Liver (tissue), 8 donors: ENCODE measurements at regions not wholly inside any gene's neighbourhood (a gene's known extent, or its start where the extent isn't known, plus 50 kb on each side); places are given as distances from the start of the nearest gene placed in this dataset.

Source experiments
- DNase-seq: peaks from one replicate; pipeline ENCODE4 v3.0.0-alpha.2; 2017; ENCODE audit warnings: low spot score
- H3K27ac ChIP-seq, 2 donors: one replicate each; pipeline ENCODE4 v1.7.0; 2013; ENCODE audit warnings: inconsistent platforms in 2 of 2, low read length in 2 of 2, control low read depth in 1 of 2, low read depth in 1 of 2, mild to moderate bottlenecking in 1 of 2
- H3K27me3 ChIP-seq, 4 donors: one replicate each; pipeline versions ENCODE4 v1.6.1 to v1.7.0; 2013; ENCODE audit warnings: low read length in 3 of 4, inconsistent platforms in 1 of 4, mild to moderate bottlenecking in 1 of 4, moderate library complexity in 1 of 4; ENCODE audit not compliant: control insufficient read depth in 4 of 4, insufficient read depth in 4 of 4
- H3K36me3 ChIP-seq, 4 donors: one replicate each; pipeline versions ENCODE4 v1.6.1 to v1.7.0; 2013; ENCODE audit warnings: low read length in 3 of 4, mild to moderate bottlenecking in 3 of 4, low read depth in 1 of 4, moderate library complexity in 1 of 4; ENCODE audit not compliant: control insufficient read depth in 4 of 4, insufficient read depth in 3 of 4
- H3K4me1 ChIP-seq, 4 donors: one replicate each; pipeline versions ENCODE4 v1.6.1 to v1.7.0; 2013; ENCODE audit warnings: low read length in 3 of 4, mild to moderate bottlenecking in 3 of 4, moderate library complexity in 1 of 4; ENCODE audit not compliant: control insufficient read depth in 4 of 4, insufficient read depth in 4 of 4
- H3K4me3 ChIP-seq, 3 donors: one replicate each; pipeline versions ENCODE4 v1.6.1 to v1.7.0; 2013; ENCODE audit warnings: low read length in 3 of 3, control low read depth in 1 of 3, low read depth in 1 of 3, mild to moderate bottlenecking in 1 of 3
- H3K9ac ChIP-seq, 2 donors: one replicate each; pipeline ENCODE4 v1.7.0; 2013; ENCODE audit warnings: low read length in 2 of 2, mild to moderate bottlenecking in 2 of 2, moderate library complexity in 2 of 2, control low read depth in 1 of 2, low read depth in 1 of 2
- H3K9me3 ChIP-seq, 4 donors: one replicate each; pipeline versions ENCODE4 v1.6.1 to v1.7.0; 2013; ENCODE audit warnings: low read length in 3 of 4; ENCODE audit not compliant: control insufficient read depth in 4 of 4
- EGR1 ChIP-seq, 2 donors: IDR thresholded peaks; 2 replicates each; pipeline ENCODE4 v1.6.1; 2016 to 2018; ENCODE audit warnings: antibody characterized with exemption in 2 of 2, low read depth in 2 of 2
- FOXA1 ChIP-seq: IDR thresholded peaks from 2 replicates; pipeline ENCODE4 v1.6.1; 2016; ENCODE audit warnings: antibody characterized with exemption
- FOXA2 ChIP-seq: IDR thresholded peaks from 2 replicates; pipeline ENCODE4 v1.6.1; 2016; ENCODE audit warnings: antibody characterized with exemption
- GABPA ChIP-seq, 2 donors: IDR thresholded peaks in 1 of 2; conservative IDR thresholded peaks in 1 of 2; 2 replicates each; pipeline ENCODE4 v1.6.1; 2016; ENCODE audit warnings: antibody characterized with exemption in 2 of 2, mild to moderate bottlenecking in 1 of 2, moderate library complexity in 1 of 2
- HNF4A ChIP-seq, 2 donors: conservative IDR thresholded peaks; 2 replicates each; pipeline ENCODE4 v1.6.1; 2016; ENCODE audit warnings: antibody characterized with exemption in 2 of 2, mild to moderate bottlenecking in 2 of 2
- HNF4G ChIP-seq: IDR thresholded peaks from 2 replicates; pipeline ENCODE4 v1.6.1; 2016; ENCODE audit warnings: antibody characterized with exemption
- JUND ChIP-seq, 2 donors: IDR thresholded peaks; 2 replicates each; pipeline ENCODE4 v1.6.1; 2016; ENCODE audit warnings: antibody characterized with exemption in 2 of 2
- RAD21 ChIP-seq, 2 donors: IDR thresholded peaks; 2 replicates each; pipeline ENCODE4 v1.6.1; 2016; ENCODE audit warnings: antibody characterized with exemption in 2 of 2, mild to moderate bottlenecking in 2 of 2
- SP1 ChIP-seq: IDR thresholded peaks from 2 replicates; pipeline ENCODE4 v1.6.1; 2018; ENCODE audit warnings: antibody characterized with exemption, mild to moderate bottlenecking
- TAF1 ChIP-seq: conservative IDR thresholded peaks from 2 replicates; pipeline ENCODE4 v1.6.1; 2016; ENCODE audit warnings: antibody characterized with exemption, mild to moderate bottlenecking
- YY1 ChIP-seq: IDR thresholded peaks from 2 replicates; pipeline ENCODE4 v1.6.1; 2016; ENCODE audit warnings: antibody characterized with exemption, mild to moderate bottlenecking
- WGBS: extraction: QIAGEN DNeasy Blood & Tissue Kit; methylation state at CpG from one replicate; pipeline ENCODE4 v1.1.7; 2013; 5-methylcytosine and 5-hydroxymethylcytosine counted together
- TF ChIP-seq, protein P1 (sequence below): IDR thresholded peaks from 2 replicates; pipeline ENCODE4 v1.6.1; 2016; ENCODE audit warnings: antibody characterized with exemption
- TF ChIP-seq, protein P2 (sequence below): IDR thresholded peaks from 2 replicates; pipeline ENCODE4 v1.6.1; 2016; ENCODE audit warnings: antibody characterized with exemption
- TF ChIP-seq, protein P3 (sequence below): fragments of 150-350 bp; IDR thresholded peaks from 2 replicates; pipeline ENCODE4 v1.5.1; 2017; ENCODE audit warnings: improper control_type of control experiment, low read depth, low read length; ENCODE audit not compliant: missing input control
- donor health status: healthy.
- donor health status: healthy.
- donor health status: healthy.
- donor health status: healthy.
- donor health status: healthy.

DNA sequence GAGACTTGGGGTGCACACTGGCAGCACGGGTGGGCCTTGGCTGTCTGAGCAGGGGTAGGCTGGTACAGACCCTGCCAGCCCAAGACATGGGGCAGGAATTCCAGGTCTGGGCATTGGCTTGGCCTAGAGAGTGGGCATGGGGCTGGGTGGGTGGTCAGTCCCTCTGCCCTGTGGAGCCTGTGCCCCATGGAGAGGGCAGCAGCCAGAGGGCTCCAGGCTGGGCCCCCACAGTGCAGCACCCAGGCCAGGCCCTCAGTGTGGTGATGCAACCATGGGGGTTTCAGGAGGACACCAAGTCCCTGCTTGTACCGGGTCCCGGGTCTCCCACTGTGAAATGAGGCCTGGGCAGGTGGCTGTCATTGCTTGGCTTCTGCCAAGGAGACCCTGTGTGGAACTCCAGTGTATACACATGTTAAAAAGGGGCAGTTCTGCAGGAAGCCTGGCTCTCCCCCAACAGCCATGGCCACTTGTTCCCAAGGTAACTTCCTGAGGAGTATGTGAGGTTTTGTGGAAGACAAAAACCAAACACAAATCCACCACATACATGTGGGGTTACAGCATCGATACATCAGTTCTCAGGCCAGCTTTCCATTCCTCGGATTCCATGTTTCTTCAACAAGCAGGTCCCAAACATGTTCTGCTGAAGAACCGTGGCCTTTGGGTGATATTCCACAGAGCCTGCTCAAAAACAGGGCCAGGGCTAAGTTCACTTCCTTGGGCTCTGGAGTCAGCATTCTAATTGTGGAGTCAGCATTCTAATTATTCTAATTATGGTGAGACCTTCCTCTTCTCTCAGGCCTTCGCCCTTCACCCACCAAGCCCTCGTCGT, 77.3 kb downstream of the DACT2 start:
- DNase-seq: no peak
- no peak for TF ChIP-seq RAD21 (IDR thresholded peaks at IDR 0.05)
- no peak for TF ChIP-seq HNF4G
- no peak for TF ChIP-seq EGR1 (IDR thresholded peaks at IDR 0.05; ENCODE audit: low read depth in 2 of 2)
- no peak for TF ChIP-seq TAF1
- TF ChIP-seq GABPA (IDR thresholded peaks at IDR 0.05 in 1 of 2, conservative IDR thresholded peaks at IDR 0.05 in 1 of 2): no peak
- TF ChIP-seq, protein P1, sequence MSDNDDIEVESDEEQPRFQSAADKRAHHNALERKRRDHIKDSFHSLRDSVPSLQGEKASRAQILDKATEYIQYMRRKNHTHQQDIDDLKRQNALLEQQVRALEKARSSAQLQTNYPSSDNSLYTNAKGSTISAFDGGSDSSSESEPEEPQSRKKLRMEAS: no peak
- no peak overlapping the region for H3K4me3 ChIP-seq
- H3K36me3 ChIP-seq: no peaks in the 10 kb centered on the region
- no peak overlapping the region for H3K9ac ChIP-seq
- H3K9me3 ChIP-seq: no peaks in the 10 kb centered on the region
- 87% methylated on average over 9 of the region's 9 CpGs for WGBS
- no peak overlapping the region for H3K27ac ChIP-seq
- peaks cover 0 to 3% (median under 1%) of the 10 kb centered on the region in 4 donors for H3K4me1 ChIP-seq
- H3K27me3 ChIP-seq: no peaks in the 10 kb centered on the region

DNA sequence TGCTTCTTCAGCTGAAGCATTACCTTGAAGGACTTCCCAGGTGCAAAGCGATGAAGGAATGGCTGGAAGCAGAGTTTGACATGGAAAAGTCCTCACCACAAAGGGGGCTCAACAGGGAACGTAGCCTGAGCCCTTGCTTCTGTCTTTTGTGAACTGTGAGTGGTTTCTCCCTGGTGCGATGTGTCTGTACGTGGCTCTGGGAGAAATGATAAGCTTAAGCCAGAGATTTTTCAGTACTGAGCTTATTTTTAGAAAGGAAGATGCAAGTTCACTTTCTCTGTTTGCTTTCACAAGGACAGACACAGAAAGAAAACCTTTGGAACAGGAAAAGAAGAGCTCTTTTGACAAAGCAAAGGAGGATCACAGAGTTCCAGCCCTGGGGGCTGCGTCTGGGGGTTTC, 79.4 kb downstream of the DACT2 start:
- Histone ChIP-seq H3K4me3 (no peak overlapping the region), H3K9ac (no peak overlapping the region), H3K9me3 (no peaks in the 10 kb centered on the region), H3K27ac (no peak overlapping the region), H3K27me3 (no peaks in the 10 kb centered on the region), H3K36me3 (no peaks in the 10 kb centered on the region), H3K4me1 (peaks cover 0 to 3% (median 0%) of the 10 kb centered on the region in 4 donors)
- 67% methylated on average over 5 of the region's 5 CpGs for whole genome bisulfite sequencing
- no peak for DNase-seq
- TF ChIP-seq JUND (IDR thresholded peaks at IDR 0.05) (no peak), FOXA1 (no peak), EGR1 (IDR thresholded peaks at IDR 0.05; ENCODE audit: low read depth in 2 of 2) (no peak), YY1 (no peak), SP1 (no peak), HNF4A (conservative IDR thresholded peaks at IDR 0.05) (no peak), GABPA (IDR thresholded peaks at IDR 0.05 in 1 of 2, conservative IDR thresholded peaks at IDR 0.05 in 1 of 2) (no peak)
- TF ChIP-seq, protein P2, sequence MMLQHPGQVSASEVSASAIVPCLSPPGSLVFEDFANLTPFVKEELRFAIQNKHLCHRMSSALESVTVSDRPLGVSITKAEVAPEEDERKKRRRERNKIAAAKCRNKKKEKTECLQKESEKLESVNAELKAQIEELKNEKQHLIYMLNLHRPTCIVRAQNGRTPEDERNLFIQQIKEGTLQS: no peak

DNA sequence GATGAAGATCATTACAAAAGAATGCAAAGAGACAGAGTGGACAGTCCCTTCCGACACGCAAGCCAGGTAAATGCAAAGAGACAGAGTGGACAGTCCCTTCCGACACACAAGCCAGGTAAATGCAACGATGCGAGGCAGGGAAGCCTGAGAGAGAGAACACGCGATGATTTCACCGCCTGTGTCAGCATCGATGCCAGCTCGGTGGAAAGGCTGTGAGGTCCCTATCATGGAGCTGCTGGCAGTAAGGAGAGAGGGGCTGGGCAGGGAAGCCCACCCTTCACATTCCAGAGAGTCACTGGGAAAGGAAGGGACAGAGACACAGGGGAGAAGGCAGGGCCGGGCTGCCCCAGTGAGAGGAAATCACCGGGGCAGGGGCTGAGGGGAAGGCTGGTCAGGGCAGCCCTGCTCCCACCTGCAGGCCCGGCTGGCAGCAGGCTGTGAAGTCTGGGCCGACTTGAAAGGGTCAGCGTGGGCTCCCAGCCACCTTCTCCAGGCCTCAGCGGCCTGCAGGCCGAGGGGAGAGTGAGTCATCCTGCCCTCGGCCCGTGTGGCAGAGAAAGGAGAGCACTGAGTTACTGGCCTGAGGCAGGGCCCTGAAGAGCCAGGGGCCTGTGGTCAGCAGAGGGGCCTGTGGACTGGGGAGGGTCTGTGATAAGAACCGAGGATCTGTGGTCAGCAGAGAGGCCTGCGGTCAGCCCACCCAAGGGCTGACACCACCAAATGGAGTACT, 80.4 kb downstream of the DACT2 start:
- Histone ChIP-seq H3K4me1 (peaks cover 0 to 3% (median 0%) of the 10 kb centered on the region in 4 donors), H3K36me3 (no peaks in the 10 kb centered on the region), H3K27ac (no peak overlapping the region), H3K9me3 (no peaks in the 10 kb centered on the region), H3K4me3 (no peak overlapping the region), H3K9ac (no peak overlapping the region), H3K27me3 (no peaks in the 10 kb centered on the region)
- WGBS: 80% methylated on average over 21 of the region's 21 CpGs
- TF ChIP-seq, protein P3, sequence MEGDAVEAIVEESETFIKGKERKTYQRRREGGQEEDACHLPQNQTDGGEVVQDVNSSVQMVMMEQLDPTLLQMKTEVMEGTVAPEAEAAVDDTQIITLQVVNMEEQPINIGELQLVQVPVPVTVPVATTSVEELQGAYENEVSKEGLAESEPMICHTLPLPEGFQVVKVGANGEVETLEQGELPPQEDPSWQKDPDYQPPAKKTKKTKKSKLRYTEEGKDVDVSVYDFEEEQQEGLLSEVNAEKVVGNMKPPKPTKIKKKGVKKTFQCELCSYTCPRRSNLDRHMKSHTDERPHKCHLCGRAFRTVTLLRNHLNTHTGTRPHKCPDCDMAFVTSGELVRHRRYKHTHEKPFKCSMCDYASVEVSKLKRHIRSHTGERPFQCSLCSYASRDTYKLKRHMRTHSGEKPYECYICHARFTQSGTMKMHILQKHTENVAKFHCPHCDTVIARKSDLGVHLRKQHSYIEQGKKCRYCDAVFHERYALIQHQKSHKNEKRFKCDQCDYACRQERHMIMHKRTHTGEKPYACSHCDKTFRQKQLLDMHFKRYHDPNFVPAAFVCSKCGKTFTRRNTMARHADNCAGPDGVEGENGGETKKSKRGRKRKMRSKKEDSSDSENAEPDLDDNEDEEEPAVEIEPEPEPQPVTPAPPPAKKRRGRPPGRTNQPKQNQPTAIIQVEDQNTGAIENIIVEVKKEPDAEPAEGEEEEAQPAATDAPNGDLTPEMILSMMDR: no peak
- no peak for TF ChIP-seq HNF4A (conservative IDR thresholded peaks at IDR 0.05)
- no peak for TF ChIP-seq HNF4G
- TF ChIP-seq GABPA (IDR thresholded peaks at IDR 0.05 in 1 of 2, conservative IDR thresholded peaks at IDR 0.05 in 1 of 2): no peak
- TF ChIP-seq, protein P1: no peak
- TF ChIP-seq FOXA2: no peak
- TF ChIP-seq YY1: no peak
- no peak for DNase-seq
